ENCODE measurements at regions not wholly inside any gene's neighbourhood (a gene's known extent, or its start where the extent isn't known, plus 50 kb on each side); places are given as distances from the start of the nearest gene placed in this dataset.

GRCh38 chr1:224518528-224518927 lies 83.9 kb upstream of the WDR26 start:
- TF ChIP-seq, protein P1, sequence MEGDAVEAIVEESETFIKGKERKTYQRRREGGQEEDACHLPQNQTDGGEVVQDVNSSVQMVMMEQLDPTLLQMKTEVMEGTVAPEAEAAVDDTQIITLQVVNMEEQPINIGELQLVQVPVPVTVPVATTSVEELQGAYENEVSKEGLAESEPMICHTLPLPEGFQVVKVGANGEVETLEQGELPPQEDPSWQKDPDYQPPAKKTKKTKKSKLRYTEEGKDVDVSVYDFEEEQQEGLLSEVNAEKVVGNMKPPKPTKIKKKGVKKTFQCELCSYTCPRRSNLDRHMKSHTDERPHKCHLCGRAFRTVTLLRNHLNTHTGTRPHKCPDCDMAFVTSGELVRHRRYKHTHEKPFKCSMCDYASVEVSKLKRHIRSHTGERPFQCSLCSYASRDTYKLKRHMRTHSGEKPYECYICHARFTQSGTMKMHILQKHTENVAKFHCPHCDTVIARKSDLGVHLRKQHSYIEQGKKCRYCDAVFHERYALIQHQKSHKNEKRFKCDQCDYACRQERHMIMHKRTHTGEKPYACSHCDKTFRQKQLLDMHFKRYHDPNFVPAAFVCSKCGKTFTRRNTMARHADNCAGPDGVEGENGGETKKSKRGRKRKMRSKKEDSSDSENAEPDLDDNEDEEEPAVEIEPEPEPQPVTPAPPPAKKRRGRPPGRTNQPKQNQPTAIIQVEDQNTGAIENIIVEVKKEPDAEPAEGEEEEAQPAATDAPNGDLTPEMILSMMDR (IDR thresholded peaks at IDR 0.05) = no peak
- no peak for TF ChIP-seq POLR2AphosphoS5 (IDR thresholded peaks at IDR 0.05)
